ENCODE measurements at regions not wholly inside any gene's neighbourhood (a gene's known extent, or its start where the extent isn't known, plus 50 kb on each side); places are given as distances from the start of the nearest gene placed in this dataset.

- ChIA-PET CTCF (no interaction called here), POLR2A (no interaction called here)
- no peak for TF ChIP-seq CTCF (IDR thresholded peaks at IDR 0.05)
- H3K27me3 Mint-ChIP-seq: no peaks in the 10 kb centered on the region
- no peak overlapping the region for H3K27ac Mint-ChIP-seq
- DNase-seq (no peak), ATAC-seq (no peak)
- intact Hi-C loops (cut with micrococcal nuclease): no loop called here
- H3K36me3 Mint-ChIP-seq (ENCODE audit: low read depth): no peaks in the 10 kb centered on the region
- H3K4me3 Mint-ChIP-seq: no peak overlapping the region
- no peaks in the 10 kb centered on the region for H3K9me3 Mint-ChIP-seq
- no peaks in the 10 kb centered on the region for H3K4me1 Mint-ChIP-seq (ENCODE audit: low read depth)
These were observed 150.0 kb upstream of the IGFBP3 start for GRCh38 chr7:46071076-46071475.

DNA sequence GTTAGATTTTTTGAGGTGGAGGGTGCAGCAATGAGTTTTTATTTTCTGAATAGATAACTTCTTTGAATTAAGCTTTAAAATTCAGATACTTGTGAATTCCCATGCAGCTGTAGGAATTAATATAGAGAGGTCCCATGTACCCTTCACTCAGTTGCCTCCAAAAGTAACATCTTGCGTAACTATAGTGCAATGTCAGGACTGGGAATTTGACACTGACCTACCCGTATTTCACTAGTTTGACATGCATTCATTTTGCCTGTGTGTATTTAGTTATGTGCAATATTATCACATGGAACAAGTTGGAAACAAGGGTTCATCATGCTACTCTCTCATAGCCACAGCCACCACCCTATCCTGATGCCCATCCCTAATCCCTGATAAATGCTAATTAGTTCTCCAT, 147.1 kb upstream of the IGFBP3 start:
- Mint-ChIP-seq H3K27me3 (no peaks in the 10 kb centered on the region), H3K36me3 (ENCODE audit: low read depth) (no peaks in the 10 kb centered on the region), H3K4me3 (no peak overlapping the region), H3K27ac (no peak overlapping the region), H3K9me3 (no peaks in the 10 kb centered on the region), H3K4me1 (ENCODE audit: low read depth) (no peaks in the 10 kb centered on the region)
- TF ChIP-seq CTCF (IDR thresholded peaks at IDR 0.05): no peak
- DNase-seq (no peak), ATAC-seq (no peak)
- intact Hi-C loops (cut with micrococcal nuclease): no loop called here
- CTCF ChIA-PET: no interaction called here
- POLR2A ChIA-PET: no interaction called here

DNA sequence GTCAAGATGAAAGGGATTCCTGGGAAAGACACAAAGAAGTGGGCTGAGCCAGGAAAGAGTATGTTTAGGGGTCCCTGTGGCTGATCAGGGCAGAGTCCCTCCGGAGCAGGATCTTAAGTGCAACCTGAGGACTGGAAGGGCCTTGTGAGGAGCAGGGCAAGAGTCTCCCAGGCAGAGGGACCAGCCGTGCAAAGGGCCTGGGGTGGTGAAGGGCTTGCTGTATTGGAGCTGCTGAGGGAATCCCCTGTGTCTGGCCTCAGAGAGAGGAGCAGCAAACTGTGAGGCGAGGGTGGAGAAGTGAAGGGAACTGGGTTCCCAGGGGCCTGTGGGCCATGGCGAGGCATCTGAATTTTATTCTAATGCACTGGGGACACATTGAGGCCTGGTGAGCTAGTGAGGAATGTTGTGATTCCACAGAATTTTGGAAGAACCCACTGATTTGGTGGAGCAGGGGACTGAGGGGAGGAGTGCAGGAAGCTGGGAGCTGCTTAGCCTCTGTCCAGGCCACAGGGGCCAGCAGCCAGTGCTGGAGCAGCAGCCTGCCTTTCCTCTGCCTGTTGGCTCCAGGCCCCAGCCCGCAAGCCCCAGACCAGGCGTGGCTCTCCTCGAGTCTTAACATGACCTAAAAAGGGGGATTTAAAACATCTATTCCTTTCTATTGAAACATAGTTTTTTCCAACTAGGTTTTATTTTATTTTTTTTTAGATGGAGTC, 138.4 kb upstream of the IGFBP3 start:
- no peaks in the 10 kb centered on the region for H3K4me1 Mint-ChIP-seq (ENCODE audit: low read depth)
- H3K27me3 Mint-ChIP-seq: no peaks in the 10 kb centered on the region
- ChIA-PET CTCF (no interaction called here), POLR2A (no interaction called here)
- no peak overlapping the region for H3K27ac Mint-ChIP-seq
- TF ChIP-seq CTCF (IDR thresholded peaks at IDR 0.05): no peak
- no peak for DNase-seq
- no peak overlapping the region for H3K4me3 Mint-ChIP-seq
- no peaks in the 10 kb centered on the region for H3K36me3 Mint-ChIP-seq (ENCODE audit: low read depth)
- ATAC-seq: no peak
- intact Hi-C loops (cut with micrococcal nuclease): no loop called here
- H3K9me3 Mint-ChIP-seq: no peaks in the 10 kb centered on the region

- no peaks in the 10 kb centered on the region for H3K4me1 Mint-ChIP-seq (ENCODE audit: low read depth)
- ChIA-PET POLR2A (no interaction called here), CTCF (no interaction called here)
- H3K4me3 Mint-ChIP-seq: no peak overlapping the region
- no peaks in the 10 kb centered on the region for H3K36me3 Mint-ChIP-seq (ENCODE audit: low read depth)
- no peaks in the 10 kb centered on the region for H3K9me3 Mint-ChIP-seq
- DNase-seq: no peak
- no peak for TF ChIP-seq CTCF (IDR thresholded peaks at IDR 0.05)
- ATAC-seq: no peak
- H3K27me3 Mint-ChIP-seq: no peaks in the 10 kb centered on the region
- intact Hi-C loops (cut with micrococcal nuclease): no loop called here
- no peak overlapping the region for H3K27ac Mint-ChIP-seq
These were observed 137.2 kb upstream of the IGFBP3 start for GRCh38 chr7:46058086-46058823.

GRCh38 chr7:46054915-46055314, 133.8 kb upstream of the IGFBP3 start:
- no peak for ATAC-seq
- no peaks in the 10 kb centered on the region for H3K27me3 Mint-ChIP-seq
- TF ChIP-seq CTCF (IDR thresholded peaks at IDR 0.05): no peak
- no peak for DNase-seq
- ChIA-PET POLR2A (no interaction called here), CTCF (no interaction called here)
- H3K9me3 Mint-ChIP-seq: no peaks in the 10 kb centered on the region
- no peak overlapping the region for H3K27ac Mint-ChIP-seq
- intact Hi-C loops (cut with micrococcal nuclease): no loop called here
- no peaks in the 10 kb centered on the region for H3K4me1 Mint-ChIP-seq (ENCODE audit: low read depth)
- no peak overlapping the region for H3K4me3 Mint-ChIP-seq
- no peaks in the 10 kb centered on the region for H3K36me3 Mint-ChIP-seq (ENCODE audit: low read depth)
